HG03097 (cell line): ENCODE measurements at regions not wholly inside any gene's neighbourhood (a gene's known extent, or its start where the extent isn't known, plus 50 kb on each side); places are given as distances from the start of the nearest gene placed in this dataset.
"Not testable (repeated sequence)": the region's sequence is repeated elsewhere in the genome, so short reads cannot be mapped to it uniquely, and the experiment has no call there.

ENCODE experiments used
- ATAC-seq: cut with Tn5 transposase; IDR thresholded peaks from one replicate; pipeline ENCODE4 v1.9.1; 2021; ENCODE audit not compliant: unreplicated experiment, low FRiP score

GRCh38 chr1:96865731-96866685, 144.4 kb downstream of the PTBP2 start:
- ATAC-seq: no peak

GRCh38 chr1:96872757-96873156, 151.2 kb downstream of the PTBP2 start:
- ATAC-seq: no peak

GRCh38 chr1:96878640-96879039, 157.1 kb downstream of the PTBP2 start:
- no peak for ATAC-seq

- no peak for ATAC-seq
These were observed 159.0 kb downstream of the PTBP2 start for GRCh38 chr1:96880626-96881025.

- no peak for ATAC-seq
These were observed 160.5 kb downstream of the PTBP2 start for GRCh38 chr1:96882096-96882495.

GRCh38 chr1:96886474-96886873, 164.9 kb downstream of the PTBP2 start:
- ATAC-seq: no peak

- no peak for ATAC-seq
These were observed 165.9 kb downstream of the PTBP2 start for GRCh38 chr1:96887501-96887900.

GRCh38 chr1:96901783-96902363, 180.3 kb downstream of the PTBP2 start:
- ATAC-seq: no peak

GRCh38 chr1:96912248-96912647, 190.7 kb downstream of the PTBP2 start:
- no peak for ATAC-seq

GRCh38 chr1:96915701-96916100, 194.1 kb downstream of the PTBP2 start:
- not testable (repeated sequence) for ATAC-seq

- no peak for ATAC-seq
These were observed 196.8 kb downstream of the PTBP2 start for GRCh38 chr1:96918406-96918805.

GRCh38 chr1:96922181-96922580, 200.6 kb downstream of the PTBP2 start:
- no peak for ATAC-seq

GRCh38 chr1:96923753-96924152, 202.2 kb downstream of the PTBP2 start:
- ATAC-seq: no peak

GRCh38 chr1:96926176-96926575, 204.6 kb downstream of the PTBP2 start:
- no peak for ATAC-seq

- no peak for ATAC-seq
These were observed 205.5 kb downstream of the PTBP2 start for GRCh38 chr1:96927125-96927524.

- no peak for ATAC-seq
These were observed 209.6 kb downstream of the PTBP2 start for GRCh38 chr1:96931136-96931535.

GRCh38 chr1:96934282-96934681, 212.7 kb downstream of the PTBP2 start:
- ATAC-seq: no peak

- no peak for ATAC-seq
These were observed 223.0 kb downstream of the PTBP2 start for GRCh38 chr1:96944432-96945092.

- ATAC-seq: no peak
These were observed 224.0 kb downstream of the PTBP2 start for GRCh38 chr1:96945509-96946084.

GRCh38 chr1:96955307-96956012, 233.9 kb downstream of the PTBP2 start:
- ATAC-seq: no peak
